Epithelial cell of proximal tubule (primary cell): ENCODE measurements at regions not wholly inside any gene's neighbourhood (a gene's known extent, or its start where the extent isn't known, plus 50 kb on each side); places are given as distances from the start of the nearest gene placed in this dataset.

Experiments used
- DNase-seq: peaks from one replicate; pipeline ENCODE4 v3.0.0-alpha.2; 2011; ENCODE audit warnings: low read depth
- H3K4me3 ChIP-seq: 2 replicates; pipeline ENCODE4 v1.5.1; 2011; ENCODE audit warnings: low read depth, mild to moderate bottlenecking, low read length
- CTCF ChIP-seq: conservative IDR thresholded peaks from 2 replicates; pipeline ENCODE4 v1.5.1; 2012; ENCODE audit warnings: low read depth, mild to moderate bottlenecking, low read length

GRCh38 chr2:65856423-65856822 is 424.0 kb upstream of the SPRED2 start:
- no peak for TF ChIP-seq CTCF

GRCh38 chr2:65850695-65851094 is 418.3 kb upstream of the SPRED2 start:
- no peak for TF ChIP-seq CTCF
- H3K4me3 ChIP-seq = no peak overlapping the region
- DNase-seq = no peak

More at GRCh38 chr2:65856423-65856822, 424.0 kb upstream of the SPRED2 start:
- DNase-seq = no peak
- H3K4me3 ChIP-seq = no peak overlapping the region

DNA sequence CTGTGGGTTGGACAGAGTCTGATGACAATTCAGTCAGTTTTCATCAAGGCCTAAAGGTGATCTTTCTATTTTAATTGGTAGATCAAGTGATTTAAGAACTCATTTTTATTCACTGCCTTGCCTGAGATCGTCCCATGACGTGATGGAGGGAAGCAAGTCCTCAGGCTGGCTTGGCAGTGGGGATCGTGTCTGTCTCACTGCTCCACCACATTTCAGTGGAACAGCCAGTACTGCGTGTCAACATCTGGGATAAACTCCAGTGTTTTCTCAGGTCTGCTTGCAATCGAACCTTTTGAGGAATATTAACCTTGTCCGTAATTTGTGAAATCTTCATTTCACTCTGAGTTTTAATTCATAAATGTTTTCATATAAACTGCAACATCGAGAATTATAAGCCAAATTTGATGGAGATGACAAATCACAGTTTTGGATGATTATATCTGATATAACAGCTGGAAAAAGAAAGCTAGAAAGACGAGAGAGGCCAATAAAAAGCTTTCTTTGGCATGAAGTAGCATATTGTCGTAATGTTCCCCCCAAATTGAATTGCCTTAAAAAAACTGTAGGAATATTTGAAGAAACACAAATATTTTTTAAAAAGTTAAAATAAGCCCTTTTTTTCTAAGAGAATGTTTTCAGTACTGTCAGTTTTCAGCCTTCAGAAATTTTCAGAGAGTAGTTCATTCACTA is 414.7 kb upstream of the SPRED2 start:
- no peak for DNase-seq
- TF ChIP-seq CTCF = no peak

DNA sequence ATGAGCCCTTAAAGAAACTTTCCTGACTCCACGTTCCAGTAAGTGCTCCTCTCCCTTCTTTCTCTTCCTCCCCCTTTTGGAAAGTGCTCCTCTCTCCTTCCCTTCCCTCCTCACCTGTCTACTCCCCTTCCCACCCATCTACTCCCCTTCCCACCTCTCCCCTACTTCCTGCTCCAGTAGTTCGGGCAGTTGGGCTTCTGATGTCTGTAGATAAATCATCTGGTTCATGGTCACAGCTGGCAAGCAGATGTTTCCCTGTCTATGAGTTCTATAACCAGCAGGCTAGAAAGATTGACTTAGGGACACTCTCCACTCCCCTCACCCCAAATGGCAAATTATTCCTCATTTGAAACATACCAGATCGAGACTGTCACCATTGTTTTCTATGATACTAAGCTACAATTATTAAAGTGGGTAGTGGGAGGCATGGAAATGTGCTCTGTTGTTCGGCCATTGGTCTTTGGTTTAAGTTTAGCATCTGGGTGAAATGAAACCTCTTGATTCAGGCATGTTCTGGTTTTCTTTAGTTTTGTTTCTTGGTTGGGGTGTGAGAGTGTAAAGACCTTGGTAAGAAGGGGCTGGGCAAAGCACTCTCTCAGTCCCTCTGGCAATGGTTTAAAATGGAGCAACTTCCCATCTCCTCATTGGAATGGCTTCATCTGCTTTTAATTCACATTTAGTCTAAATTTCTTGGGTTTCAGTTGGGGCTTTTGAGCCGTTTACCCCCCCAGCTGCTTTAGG is 413.2 kb upstream of the SPRED2 start:
- DNase-seq = no peak
- H3K4me3 ChIP-seq = no peak overlapping the region
- TF ChIP-seq CTCF = no peak

More for the DNA sequence above, 414.7 kb upstream of the SPRED2 start:
- H3K4me3 ChIP-seq = no peak overlapping the region

DNA sequence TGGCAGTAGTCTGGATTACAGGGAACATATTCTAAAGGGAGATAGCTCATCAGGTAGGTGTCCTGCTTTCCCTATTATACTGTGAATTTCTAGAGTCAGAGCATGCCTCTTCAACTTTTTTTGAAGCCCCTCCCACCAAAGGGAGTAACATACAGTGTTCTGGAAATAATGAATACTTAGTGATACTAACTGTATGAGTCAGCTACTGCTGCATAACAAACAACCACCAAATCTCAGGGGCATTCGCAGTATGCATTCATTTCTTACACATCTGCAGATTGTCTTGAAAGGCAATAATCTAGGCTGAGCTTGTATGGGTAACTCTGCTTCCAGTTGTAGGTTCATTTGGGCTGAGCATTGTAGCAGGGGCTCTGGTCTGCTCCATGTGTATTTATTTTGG is 409.7 kb upstream of the SPRED2 start:
- H3K4me3 ChIP-seq = no peak overlapping the region
- TF ChIP-seq CTCF = no peak
- no peak for DNase-seq

DNA sequence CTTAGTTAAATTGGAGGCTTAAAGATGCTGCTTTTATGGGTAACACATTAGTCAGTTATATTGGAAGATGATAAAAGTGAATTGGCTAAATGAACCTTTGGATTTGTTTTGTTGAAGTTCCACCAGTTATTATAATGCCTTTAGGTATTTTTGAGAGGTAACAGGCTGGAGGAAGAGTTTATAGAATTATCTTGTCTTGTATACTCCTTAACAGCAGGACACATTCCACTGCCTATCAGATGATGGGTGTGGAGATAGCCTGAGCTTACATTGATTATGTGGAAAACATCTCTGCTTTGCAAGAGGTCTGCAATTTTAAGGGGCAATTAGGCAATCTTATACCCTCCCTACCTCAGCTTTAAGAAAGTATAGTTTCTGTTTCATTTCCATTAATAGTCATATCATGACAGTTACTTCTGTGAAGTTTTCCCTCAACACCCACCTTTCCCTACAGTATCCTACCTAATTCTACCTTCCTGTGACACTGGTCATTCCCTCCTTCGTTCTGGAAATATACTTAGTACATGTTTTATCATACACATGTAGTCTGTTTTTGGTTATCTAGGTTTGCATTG is 403.7 kb upstream of the SPRED2 start:
- no peak for TF ChIP-seq CTCF
- H3K4me3 ChIP-seq = no peak overlapping the region
- DNase-seq = no peak
